GM21737 (cell line): ENCODE measurements at regions not wholly inside any gene's neighbourhood (a gene's known extent, or its start where the extent isn't known, plus 50 kb on each side); places are given as distances from the start of the nearest gene placed in this dataset.

ENCODE experiments used
- ATAC-seq: cut with Tn5 transposase; IDR thresholded peaks from one replicate; pipeline ENCODE4 v1.9.1; 2021; ENCODE audit warnings: mild to moderate bottlenecking, moderate library complexity; ENCODE audit not compliant: unreplicated experiment

- ATAC-seq = no peak
Measured at GRCh38 chr2:15718944-15719323, 127.3 kb downstream of the DDX1 start.

- no peak for ATAC-seq
Measured at GRCh38 chr2:15719566-15720313, 128.1 kb downstream of the DDX1 start.

GRCh38 chr2:15720561-15721307 is 129.1 kb downstream of the DDX1 start:
- no peak for ATAC-seq

- ATAC-seq = no peak
Measured at GRCh38 chr2:15721411-15722067, 129.9 kb downstream of the DDX1 start.

- ATAC-seq = no peak
Measured at GRCh38 chr2:15722980-15723379, 131.3 kb downstream of the DDX1 start.

- no peak for ATAC-seq
Measured at GRCh38 chr2:15724235-15724634, 132.6 kb downstream of the DDX1 start.

- no peak for ATAC-seq
Measured at GRCh38 chr2:15725101-15725781, 133.6 kb downstream of the DDX1 start.

GRCh38 chr2:15725782-15726112 is 134.1 kb downstream of the DDX1 start:
- no peak for ATAC-seq

GRCh38 chr2:15726321-15727057 is 134.8 kb downstream of the DDX1 start:
- ATAC-seq = no peak

DNA sequence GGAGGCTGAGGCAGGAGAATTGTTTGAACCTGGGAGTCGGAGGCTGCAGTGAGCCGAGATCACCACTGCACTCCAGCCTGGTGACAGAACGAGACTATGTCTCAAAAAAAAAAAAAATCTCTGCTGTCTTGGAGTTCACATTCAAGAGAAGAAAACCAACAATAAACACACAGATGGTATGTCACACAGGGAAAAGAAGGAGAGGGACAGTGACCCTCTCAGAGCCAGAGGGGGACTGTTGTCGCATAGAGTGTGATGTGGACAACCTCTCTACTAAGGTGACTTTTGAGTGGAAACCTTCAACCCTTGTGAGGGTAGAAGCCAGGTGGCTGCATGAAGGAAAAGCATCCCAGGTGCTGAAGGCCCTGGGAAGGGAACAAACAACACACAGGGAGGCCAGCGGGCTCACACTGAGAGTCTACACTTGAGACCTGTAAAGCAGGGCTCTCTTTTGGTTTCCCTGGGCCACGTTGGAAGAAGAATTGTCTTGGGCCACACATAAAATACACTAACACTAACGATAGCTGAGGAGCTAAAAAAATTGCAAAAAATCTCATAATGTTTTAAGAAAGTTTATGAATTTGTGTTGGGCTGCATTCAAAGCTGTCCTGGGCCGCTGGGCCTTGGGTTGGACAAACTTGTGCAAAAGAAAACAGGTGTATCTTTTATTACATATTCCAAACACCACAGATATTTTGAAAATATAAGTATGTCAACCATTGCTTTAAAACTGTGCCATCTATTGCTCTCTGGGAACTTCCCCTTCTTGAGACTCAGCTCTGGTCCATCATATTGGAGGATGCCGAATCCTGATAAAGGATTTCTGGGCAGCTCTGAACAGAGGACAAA is 136.0 kb downstream of the DDX1 start:
- ATAC-seq = no peak

- no peak for ATAC-seq
Measured at GRCh38 chr2:15728245-15728938, 136.7 kb downstream of the DDX1 start.

GRCh38 chr2:15729001-15729400 is 137.3 kb downstream of the DDX1 start:
- ATAC-seq = no peak

DNA sequence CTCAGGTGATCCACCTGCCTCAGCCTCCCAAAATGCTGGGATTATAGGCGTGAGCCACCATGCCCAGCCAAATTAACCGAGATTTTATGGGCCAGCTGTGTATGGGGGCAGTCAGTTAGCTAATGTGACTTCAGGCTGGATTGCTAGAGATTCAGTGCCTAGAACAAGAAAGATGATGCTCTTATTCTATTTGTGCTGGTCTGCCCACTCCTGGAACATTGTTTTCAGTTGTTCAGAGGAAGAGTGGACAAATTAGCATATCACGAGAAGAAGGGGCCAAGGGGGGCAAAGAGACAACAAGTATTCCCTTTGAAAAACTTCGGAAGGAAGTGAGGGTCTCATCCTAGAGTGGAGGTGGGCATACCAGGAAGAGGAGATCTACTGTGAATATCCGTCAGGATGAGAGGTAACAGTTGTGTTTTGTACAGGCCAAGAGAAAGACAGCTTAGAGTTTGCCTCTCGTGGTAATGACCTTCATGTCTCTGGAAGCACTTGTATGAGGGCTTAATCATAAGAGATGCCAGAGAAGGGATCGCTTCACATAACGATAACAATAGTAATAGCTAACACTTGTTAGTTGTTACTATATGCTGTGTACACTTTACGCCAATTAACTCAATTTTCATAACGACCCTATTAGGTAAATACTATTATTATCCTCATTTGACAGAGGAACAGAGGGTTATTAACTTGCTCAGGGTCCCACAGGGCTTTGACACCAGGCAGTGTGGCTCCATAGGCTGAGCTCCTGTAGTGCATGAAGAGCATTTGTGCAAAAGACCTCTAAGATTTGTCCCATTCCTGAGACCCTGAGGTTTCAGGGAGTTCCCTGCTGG is 138.3 kb downstream of the DDX1 start:
- no peak for ATAC-seq

GRCh38 chr2:15730545-15731212 is 139.0 kb downstream of the DDX1 start:
- peak; percentile 39 for ATAC-seq

DNA sequence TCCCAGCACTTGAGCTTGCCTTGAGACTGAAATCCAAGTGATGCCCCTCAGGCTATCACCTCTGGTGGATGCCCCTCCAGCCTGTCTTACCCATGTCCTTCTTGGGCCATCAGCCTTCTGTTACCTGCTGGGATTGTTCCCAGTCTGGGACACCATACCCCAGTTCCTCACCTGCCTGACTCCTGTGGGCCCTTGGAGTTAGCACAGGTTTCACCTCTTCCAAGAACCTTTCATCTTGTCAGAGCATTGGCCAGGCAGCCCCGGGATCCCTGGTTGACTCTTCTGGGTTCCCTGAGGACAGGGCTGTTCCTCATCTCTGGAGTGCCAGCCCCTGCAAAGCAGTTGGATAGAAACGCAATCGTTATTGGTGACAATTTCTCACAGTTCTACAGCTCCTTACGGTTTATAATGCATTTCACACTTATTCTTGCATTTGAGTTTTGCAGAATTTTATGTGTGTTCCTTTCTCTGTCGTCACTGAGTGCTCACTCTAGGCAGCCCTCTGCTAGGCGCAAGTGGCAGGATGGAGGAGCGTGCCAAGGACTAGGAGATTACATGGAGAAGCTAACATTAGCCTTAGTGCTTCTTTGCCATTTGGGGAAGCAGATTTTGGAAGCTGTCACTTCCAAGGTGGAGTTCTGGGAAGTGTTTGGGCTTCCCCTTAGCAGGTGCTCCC is 139.7 kb downstream of the DDX1 start:
- no peak for ATAC-seq

GRCh38 chr2:15731889-15732271 is 140.2 kb downstream of the DDX1 start:
- no peak for ATAC-seq

DNA sequence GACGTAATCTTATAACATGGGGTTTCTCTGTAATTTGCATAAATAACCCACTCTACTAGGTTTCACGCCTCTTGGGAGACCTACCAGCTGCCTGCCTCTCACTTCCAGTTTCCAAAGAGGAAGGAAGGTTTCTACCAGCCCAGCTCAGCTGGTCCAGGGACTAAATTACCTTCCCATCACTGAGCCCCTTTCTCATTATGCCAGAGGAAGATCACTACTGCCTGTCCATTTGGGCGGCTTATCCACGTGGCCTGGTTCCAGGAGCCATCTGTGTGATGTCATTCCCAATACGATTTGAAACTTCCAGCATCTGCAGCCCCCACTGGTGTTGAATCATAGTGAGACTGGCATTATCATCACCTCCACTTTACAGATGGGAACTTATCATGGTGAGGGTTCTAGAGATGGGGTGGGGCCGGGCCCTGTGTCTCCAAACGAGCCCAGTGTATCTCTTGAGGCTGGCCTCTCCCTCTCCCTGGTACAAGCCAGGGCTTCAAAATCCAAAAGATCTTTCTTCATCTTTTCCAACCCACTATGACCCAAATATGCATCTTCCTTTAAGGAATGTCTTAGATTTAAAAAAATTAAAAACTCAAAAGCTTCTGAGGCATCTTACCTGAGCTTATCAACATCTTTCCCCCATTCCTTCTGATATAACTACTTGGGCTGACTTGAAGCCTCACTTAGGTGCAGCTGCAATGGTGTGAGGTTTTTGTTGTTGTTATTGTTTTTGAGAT is 140.8 kb downstream of the DDX1 start:
- ATAC-seq = peak; percentile 97
